ENCODE measurements at regions not wholly inside any gene's neighbourhood (a gene's known extent, or its start where the extent isn't known, plus 50 kb on each side); places are given as distances from the start of the nearest gene placed in this dataset.

GRCh38 chr2:57370882-57371585 is 675.6 kb upstream of the VRK2 start:
- H3K4me3 Mint-ChIP-seq = no peak overlapping the region
- H3K4me1 Mint-ChIP-seq = peaks cover 19% of the 10 kb centered on the region
- H3K9me3 Mint-ChIP-seq = peaks cover 15% of the 10 kb centered on the region
- no peaks in the 10 kb centered on the region for H3K36me3 Mint-ChIP-seq
- H3K27me3 Mint-ChIP-seq (ENCODE audit: low read depth) = no peaks in the 10 kb centered on the region
- no peak for TF ChIP-seq CTCF (IDR thresholded peaks at IDR 0.05; ENCODE audit: unreplicated experiment)
- H3K27ac Mint-ChIP-seq = no peak overlapping the region
- no peak for DNase-seq (ENCODE audit: low spot score in 2 of 2, unreplicated experiment in 2 of 2)

- H3K27me3 Mint-ChIP-seq (ENCODE audit: low read depth) = no peaks in the 10 kb centered on the region
- no peak for DNase-seq (ENCODE audit: low spot score in 2 of 2, unreplicated experiment in 2 of 2)
- peaks cover 19% of the 10 kb centered on the region for H3K4me1 Mint-ChIP-seq
- no peak overlapping the region for H3K4me3 Mint-ChIP-seq
- TF ChIP-seq CTCF (IDR thresholded peaks at IDR 0.05; ENCODE audit: unreplicated experiment) = no peak
- H3K9me3 Mint-ChIP-seq = peaks cover 15% of the 10 kb centered on the region
- no peaks in the 10 kb centered on the region for H3K36me3 Mint-ChIP-seq
- H3K27ac Mint-ChIP-seq = peak overlapping the region; percentile 49
Observed at GRCh38 chr2:57372237-57372984, 674.2 kb upstream of the VRK2 start.

GRCh38 chr2:57373530-57373929 is 673.1 kb upstream of the VRK2 start:
- Mint-ChIP-seq H3K36me3 (no peaks in the 10 kb centered on the region), H3K27ac (no peak overlapping the region), H3K4me1 (peaks cover 19% of the 10 kb centered on the region), H3K9me3 (peaks cover 12% of the 10 kb centered on the region), H3K4me3 (no peak overlapping the region), H3K27me3 (ENCODE audit: low read depth) (no peaks in the 10 kb centered on the region)
- no peak for DNase-seq (ENCODE audit: low spot score in 2 of 2, unreplicated experiment in 2 of 2)
- no peak for TF ChIP-seq CTCF (IDR thresholded peaks at IDR 0.05; ENCODE audit: unreplicated experiment)

- TF ChIP-seq CTCF (IDR thresholded peaks at IDR 0.05; ENCODE audit: unreplicated experiment) = no peak
- H3K9me3 Mint-ChIP-seq = peaks cover 8% of the 10 kb centered on the region
- peaks cover 18% of the 10 kb centered on the region for H3K4me1 Mint-ChIP-seq
- DNase-seq (ENCODE audit: low spot score in 2 of 2, unreplicated experiment in 2 of 2) = no peak
- H3K27ac Mint-ChIP-seq = no peak overlapping the region
- no peaks in the 10 kb centered on the region for H3K36me3 Mint-ChIP-seq
- H3K4me3 Mint-ChIP-seq = no peak overlapping the region
- no peaks in the 10 kb centered on the region for H3K27me3 Mint-ChIP-seq (ENCODE audit: low read depth)
Observed at GRCh38 chr2:57376985-57377384, 669.6 kb upstream of the VRK2 start.

GRCh38 chr2:57386305-57386704 is 660.3 kb upstream of the VRK2 start:
- Mint-ChIP-seq H3K27ac (no peak overlapping the region), H3K4me1 (no peaks in the 10 kb centered on the region), H3K9me3 (peaks cover 24% of the 10 kb centered on the region), H3K27me3 (ENCODE audit: low read depth) (no peaks in the 10 kb centered on the region), H3K36me3 (peaks cover 1% of the 10 kb centered on the region), H3K4me3 (no peak overlapping the region)
- TF ChIP-seq CTCF (IDR thresholded peaks at IDR 0.05; ENCODE audit: unreplicated experiment) = no peak
- no peak for DNase-seq (ENCODE audit: low spot score in 2 of 2, unreplicated experiment in 2 of 2)
